AG08396 (cell line): ENCODE measurements at regions not wholly inside any gene's neighbourhood (a gene's known extent, or its start where the extent isn't known, plus 50 kb on each side); places are given as distances from the start of the nearest gene placed in this dataset.

Experiments
- DNase-seq: peaks from one replicate; pipeline ENCODE4 v3.0.0; 2012; ENCODE audit warnings: low spot score, mixed read lengths

DNA sequence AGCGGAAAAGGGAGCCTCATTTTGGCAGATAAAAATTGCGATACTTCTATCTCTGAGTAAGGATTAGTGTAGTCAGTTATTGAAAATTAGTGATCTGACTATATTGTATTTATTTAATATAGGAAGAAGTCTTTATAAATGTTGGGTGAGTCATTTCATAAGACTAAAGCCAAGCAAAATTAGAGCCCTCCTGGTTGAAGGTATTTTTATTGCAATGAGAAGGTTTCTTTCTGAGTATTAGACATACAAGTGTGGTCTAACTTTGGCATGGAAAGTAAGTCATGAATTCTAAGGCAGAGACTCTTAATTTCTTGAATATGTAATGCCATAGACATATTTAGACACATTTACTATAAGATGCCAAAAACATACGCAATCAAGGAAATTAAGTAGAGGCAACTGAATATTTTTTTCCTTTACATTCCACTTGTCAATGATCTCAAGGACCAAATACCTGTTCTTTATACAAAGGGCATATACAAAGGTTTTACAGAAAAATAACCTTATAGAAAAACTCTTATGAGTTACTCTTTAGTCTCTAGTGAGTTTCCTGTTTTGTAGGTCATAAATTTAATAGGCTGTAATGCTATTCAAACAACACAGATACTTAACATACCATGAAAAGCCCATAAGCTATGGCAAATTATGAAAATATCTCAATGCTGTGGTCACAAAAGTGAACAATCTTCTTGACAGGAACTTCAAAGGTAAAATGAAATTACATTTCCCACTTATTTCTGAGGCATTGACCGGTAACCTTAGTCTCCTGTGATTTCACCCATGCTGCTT, 156.6 kb upstream of the BTG1 start:
- DNase-seq, result no peak

DNA sequence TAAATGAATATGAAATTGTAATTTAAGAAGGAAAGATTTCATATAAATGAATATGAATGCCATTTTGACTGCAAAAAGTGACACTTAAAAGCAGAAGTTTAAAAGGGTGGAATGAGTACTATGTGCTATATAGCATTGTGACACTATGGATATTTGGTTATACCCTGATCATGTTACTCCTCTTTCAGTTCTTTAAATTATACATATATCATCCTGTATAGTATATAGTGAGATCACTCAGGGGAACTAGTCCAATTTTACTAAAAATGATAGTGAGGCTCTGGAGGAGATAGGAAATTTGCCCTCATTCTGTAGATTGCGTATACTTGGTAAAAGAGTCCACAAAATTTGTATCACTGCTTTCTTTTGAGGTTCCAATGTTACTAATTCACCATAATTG, 155.7 kb upstream of the BTG1 start:
- DNase-seq, result no peak

DNA sequence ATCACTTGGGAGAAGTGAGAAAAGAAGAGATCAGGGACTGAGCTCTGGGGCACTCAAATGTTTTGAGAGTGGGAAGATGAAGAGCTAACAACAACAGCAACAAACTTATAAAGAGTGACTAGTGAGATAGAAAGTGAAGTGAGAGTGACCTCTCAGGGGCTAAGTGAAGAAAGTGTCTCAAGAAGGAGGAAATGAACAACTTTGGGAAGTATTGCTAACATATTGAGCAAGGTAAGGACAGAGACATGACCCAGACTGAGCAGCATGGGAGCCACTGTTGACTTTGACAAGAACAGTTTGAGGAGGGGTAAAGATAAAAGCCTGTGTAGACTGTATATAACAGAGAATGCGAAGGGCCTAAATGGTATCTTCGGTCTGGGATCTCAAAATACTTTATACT, 155.1 kb upstream of the BTG1 start:
- no peak for DNase-seq

DNA sequence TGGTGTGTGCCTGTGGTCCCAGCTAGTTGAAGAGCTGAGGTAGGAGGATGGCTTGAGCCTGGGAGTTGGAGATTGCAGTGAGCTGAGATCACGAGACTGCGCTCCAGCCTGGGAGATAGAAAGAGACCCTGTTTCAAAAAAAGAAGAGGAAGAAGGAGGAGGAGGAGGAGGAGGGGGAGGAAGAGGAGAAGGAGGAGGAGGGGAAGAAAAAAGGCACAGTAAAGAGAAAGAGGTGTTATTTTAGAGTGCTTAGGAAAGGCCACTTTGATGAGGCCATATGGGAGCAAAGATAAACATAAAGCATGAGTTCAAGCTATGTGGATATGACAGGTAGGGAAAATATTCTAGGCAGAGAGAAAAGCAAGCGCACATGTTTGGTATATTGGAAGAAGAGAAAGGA, 154.1 kb upstream of the BTG1 start:
- DNase-seq, result no peak

DNA sequence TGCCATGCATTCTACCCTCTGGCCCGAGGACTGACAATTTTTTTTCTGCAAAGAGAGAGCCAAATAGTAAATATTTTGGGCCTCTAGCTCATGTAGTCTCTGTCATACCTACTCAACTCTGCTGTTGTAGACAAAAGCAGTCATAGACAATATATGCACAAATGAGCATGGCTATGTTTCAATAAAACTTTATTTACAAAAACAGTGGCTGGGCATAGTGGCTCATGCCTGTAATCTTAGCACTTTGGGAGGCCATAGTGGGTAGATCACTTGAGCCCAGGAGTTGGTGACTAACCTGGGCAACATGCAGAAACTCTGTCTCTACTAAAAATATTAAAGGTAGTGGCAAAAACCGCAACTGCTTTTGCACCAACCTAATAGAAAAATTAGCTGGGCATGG, 153.7 kb upstream of the BTG1 start:
- DNase-seq, result no peak

DNA sequence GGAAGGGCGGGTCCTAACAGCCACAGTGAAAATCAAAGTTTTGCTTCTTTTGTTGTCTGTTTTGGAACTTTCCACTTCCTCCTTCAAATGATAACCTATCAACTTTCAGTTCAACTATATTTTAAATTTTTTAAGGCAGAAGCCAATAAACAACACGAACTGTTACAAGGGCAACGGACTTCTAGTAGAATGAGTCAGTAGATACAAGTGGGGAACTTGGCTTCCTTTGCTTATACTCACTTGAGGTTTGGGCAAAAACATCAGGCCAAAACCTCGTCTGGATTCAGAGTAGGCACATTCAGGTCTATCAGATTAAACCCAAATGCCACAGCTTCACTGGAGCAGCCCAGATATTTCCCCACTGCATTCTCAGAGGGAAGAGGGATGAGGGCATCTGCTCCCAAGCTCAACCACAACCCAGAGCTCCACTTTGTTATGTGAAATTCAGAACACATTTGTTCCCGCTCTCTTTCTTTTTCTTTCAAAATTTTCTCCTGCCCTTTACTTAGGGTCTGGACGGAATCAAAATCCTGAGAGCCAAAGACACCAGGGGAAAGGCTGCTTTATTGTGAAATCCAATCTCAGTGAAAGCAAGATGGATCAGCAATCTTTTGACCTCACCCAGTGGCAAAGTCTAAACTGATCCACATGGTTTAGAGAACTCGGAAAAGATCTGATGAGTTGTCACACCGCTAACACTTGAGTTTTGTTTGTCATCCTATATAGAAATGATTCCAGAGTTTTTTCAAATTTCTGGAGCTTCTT, 152.5 kb upstream of the BTG1 start:
- peak; percentile 71 for DNase-seq

DNA sequence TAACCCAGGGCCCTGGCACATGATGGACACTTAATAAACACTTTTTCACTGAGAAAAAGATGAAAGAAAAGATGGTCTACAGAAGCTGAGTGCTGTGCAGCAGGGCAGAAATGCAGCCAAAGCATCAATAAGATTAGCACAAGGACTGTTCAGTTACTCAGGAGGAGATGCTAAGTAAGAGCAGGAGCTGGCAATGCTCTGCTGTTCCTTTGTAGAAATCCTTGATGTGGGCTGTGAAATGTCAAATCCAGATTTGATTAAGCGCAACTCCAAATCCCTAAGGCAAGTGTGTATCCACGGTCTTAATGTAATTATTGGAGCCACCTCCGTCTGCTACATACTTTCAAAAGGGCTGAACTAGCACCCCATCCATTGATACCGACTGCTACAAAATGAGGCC, 151.8 kb upstream of the BTG1 start:
- no peak for DNase-seq

DNA sequence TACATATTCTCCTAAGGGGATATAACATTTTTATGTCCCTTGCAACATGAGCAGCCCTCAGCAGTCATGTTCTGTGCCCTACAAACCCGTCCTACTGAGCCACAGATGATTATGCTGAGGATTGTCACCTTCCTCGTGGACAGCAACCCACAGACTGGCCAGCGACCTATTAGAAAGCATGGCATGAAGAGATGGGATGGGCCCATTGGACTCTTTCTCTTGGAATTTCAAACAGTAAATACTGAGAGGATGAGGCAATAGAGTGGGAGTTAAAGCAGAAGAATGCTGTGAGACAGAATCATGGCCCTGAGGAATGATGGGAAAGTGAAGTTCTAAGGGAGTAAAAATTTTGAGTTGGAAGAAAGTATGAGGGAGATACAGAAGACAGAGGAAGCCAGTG, 149.9 kb upstream of the BTG1 start:
- peak; percentile 49 for DNase-seq

DNA sequence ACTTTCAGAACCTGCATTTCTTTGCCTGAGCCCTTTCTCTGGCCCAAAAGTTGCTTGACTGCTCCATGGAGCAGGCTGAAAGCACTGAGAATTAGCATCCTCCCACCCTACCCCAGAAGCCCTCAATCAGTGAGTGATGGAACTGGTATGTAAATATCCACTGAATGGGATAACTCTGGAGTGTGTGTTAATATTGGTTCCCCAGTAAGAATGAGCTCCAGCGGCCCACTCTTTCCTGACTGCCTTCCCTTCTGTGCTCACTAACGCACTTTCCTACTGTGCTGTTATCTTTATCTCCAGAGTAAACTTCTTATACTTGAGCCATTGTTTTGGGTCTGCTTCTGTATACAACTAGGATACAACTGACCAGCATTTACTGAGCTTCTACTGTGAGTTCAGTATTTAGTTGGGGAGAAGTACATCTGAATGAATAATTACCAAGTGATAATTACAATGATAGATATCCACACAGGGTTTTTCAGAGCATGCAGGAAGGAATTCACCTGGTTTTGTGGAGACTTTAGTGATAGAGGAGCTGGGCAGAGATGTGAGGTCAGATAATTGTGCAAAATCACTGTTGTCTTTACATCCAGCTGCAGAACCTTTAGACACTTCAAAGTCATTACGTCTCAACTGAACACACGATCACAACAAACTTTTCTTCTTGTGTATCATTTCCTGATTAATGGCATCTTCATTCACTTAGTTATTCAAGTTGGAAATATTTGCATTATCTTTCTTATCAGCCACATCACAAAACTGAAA, 149.2 kb upstream of the BTG1 start:
- peak; percentile 57 for DNase-seq

DNA sequence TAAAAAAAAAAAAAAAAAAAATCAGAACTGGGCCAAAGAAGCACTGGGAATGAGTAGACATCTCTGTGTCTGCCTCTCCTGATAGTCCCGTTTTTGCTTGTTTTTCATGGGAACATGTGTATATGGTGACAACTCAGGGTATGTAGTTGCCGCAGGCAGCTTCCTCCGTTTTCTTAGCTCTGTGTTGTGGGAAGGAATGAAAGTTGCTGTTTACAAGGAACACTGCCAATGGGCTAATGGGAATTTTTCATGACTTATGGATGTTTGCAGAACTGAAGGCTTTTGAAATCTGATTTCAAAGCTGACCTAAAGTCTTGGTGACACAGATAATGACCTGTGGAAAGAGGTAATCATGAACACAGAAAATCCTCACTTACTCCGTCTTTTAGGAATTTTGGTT, 146.4 kb upstream of the BTG1 start:
- DNase-seq, result no peak

DNA sequence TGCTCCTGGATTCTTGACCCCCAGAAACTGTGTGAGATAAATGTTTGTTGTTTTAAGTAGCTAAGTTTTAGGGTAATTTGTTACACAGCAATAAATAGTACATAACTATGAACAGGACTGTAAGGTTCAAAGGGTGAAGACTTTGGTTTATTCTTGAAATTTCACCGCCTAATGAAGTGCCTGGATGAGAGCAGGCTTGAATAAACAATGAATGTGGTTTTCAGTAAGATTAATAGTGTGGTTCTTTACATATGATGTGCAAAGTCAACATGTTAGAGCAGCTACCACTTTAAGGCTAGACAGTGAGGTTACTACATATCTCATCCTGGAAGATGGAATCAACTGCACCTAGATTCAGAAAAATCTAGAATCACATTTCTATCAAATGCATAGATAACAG, 145.2 kb upstream of the BTG1 start:
- DNase-seq, result no peak

DNA sequence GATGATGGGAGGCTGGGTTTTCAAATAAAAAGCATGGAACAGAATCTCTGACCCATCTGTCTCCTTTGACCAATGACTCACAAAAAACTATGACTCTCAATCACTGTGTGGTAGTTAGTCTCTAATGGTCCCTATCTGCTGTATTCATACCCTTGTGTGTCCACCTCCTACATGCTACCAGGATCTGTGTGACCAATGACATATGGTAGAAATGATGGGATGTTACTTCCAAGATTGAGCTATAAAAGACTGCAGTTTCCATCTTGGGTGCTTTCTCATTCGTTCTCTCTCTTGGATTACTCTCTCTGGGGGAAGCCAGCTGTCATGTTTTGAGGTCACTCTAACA, 144.7 kb upstream of the BTG1 start:
- peak; percentile 24 for DNase-seq

DNA sequence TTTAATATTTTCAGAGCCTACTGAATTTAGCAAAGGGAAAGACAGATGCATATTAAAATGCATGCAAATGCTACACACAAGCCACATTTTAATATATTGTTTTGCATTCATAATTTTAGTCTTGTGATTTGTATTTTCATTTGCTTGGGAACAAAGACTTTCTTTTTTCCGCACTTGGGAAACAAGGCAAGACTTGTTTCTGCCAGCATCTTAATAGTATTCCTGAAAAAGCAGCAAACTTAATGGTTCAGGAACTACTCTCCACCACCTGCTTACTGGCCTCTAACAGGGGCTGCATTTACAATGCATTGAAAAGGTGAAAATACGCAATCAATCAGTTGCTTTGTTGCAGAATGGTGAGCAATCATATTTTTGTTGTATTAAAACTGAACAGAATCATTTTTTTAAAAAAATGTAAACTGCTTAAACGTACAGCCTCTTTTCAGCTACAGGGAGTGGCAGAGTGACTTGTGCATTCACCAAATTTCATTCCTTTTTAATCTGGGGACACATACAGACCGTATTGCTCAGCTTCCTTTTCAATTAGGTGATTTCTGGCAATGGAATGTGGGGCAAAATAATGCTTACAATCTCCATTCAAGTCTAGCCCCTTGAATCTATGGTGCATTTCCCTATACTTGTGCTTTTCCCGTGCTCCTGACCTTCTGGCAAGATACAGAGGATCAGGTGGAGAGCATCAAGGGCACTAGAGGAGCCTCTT, 144.1 kb upstream of the BTG1 start:
- peak; percentile 37 for DNase-seq

DNA sequence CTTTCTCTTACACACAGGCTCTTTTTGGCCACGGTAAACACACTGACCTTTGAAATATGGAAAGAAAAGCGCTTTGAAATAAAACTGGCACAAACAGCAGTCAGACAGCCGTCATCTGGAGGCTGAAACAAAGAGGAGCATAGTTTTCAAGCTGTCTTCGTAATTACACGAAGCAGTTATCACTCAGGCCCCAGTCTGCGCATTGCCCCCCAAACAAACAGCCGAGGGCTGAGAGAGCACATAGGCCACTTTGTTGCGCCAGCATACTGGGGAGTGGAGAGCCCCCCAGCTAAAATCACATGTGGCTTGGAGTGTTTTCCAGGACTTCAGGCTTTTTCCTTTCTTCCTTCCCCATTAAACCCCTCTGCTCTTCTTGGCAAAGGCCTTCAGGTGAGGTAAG, 142.9 kb upstream of the BTG1 start:
- no peak for DNase-seq

DNA sequence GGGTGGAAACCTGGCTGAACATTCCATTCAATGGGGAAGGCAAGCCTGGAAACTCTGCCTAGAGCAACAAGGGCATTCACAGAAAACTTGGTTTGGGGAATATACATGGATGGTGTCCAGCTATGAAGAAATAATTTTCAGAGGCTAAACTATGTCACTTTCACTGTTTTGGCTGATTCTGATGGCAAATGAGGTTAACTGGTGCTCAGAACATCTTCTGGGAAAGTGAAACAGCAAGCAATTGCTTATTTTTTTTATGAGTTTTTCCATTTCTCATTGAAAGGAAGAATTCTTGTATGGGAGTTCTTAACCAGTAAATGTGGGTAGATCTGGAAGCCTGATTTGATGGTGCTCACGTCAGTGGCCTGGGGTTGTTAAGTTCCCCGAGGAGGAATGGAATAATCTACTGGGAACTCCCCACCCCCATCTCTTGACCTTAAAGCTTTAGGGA, 132.8 kb upstream of the BTG1 start:
- DNase-seq, result no peak

DNA sequence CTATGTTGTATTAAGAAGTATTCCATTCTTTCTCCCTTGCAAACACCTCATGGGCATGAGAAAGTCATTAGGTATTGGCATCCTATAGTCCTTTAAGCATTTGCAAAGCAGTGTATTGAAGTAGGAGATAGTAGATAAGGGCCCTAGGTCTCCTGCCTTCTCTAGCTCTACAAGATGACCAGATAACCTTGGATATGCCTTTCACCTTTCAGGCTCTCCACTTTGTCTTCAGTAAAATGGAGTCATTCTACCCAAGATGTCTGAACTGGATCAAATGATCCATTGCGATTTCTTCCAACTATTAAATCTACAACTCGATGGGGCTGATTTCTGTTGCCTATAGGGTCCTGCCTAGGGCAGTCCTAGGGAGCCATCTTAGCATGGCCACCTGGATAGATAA, 132.1 kb upstream of the BTG1 start:
- no peak for DNase-seq

DNA sequence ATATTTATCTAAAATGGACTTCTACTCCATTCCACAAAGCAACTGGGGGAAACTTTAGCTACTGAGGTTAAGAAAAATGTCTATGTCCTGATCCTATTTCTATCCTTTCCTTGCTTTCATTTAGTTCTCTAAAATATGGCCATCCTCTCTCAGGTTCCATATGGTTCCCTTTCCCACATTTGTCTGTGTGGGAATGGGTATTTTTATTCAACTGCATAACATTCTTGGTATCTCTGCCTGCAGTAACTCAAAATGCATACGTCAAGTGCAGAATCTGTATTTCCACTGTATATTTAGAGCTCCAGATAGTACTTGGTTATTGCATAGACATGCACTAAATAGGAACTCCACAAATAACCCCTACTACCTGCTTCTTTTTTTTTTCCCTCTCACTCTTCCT, 130.6 kb upstream of the BTG1 start:
- DNase-seq, result no peak

DNA sequence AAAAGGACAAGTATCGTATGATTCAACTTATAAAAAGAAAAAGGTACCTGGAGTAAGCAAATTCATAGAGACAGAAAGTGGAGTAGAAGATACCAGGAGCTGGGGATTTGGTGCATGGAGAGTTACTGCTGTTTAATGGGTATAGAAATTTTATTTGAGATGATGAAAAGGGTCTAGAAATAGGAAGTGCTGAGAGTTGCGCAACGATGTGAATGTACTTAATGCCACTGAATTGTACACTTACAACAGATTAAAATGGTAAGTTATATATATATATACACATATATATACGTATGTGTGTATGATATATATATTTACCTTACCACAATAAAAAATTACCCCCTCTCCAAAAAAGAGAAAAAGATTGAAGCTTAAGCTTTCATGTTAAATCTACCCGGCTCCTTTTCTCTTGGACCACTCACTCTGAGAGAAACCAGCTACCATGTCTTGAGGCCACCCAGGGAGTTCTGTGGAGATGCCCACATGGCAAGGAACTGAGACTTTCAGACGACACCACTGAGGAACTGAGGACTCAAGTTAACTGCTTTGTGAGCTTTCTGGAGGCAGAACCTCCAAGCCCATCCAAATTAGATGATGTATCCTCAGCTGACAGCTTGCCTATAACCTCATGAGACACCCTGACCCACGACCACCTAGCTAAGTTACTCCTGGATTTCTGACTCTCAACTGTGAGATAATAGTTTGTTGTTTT, 130.0 kb upstream of the BTG1 start:
- no peak for DNase-seq

DNA sequence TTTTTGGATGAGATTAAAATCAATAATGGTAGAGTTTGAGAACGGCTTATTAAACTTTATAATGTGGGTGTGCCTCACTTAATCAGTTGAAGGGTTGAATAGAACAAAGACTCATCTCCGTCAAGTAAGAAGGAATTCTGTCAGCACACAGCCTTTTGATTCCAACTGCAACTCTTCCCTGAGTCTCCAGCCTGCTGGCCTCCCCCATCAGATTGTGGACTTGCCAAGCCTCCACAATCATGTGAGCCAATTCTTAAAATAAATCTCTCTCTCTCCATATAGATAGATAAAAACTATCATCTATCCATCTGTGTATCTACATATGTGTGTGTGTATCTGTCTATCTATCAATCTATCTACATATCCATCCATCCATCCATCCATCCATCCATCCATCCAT, 127.4 kb upstream of the BTG1 start:
- no peak for DNase-seq

DNA sequence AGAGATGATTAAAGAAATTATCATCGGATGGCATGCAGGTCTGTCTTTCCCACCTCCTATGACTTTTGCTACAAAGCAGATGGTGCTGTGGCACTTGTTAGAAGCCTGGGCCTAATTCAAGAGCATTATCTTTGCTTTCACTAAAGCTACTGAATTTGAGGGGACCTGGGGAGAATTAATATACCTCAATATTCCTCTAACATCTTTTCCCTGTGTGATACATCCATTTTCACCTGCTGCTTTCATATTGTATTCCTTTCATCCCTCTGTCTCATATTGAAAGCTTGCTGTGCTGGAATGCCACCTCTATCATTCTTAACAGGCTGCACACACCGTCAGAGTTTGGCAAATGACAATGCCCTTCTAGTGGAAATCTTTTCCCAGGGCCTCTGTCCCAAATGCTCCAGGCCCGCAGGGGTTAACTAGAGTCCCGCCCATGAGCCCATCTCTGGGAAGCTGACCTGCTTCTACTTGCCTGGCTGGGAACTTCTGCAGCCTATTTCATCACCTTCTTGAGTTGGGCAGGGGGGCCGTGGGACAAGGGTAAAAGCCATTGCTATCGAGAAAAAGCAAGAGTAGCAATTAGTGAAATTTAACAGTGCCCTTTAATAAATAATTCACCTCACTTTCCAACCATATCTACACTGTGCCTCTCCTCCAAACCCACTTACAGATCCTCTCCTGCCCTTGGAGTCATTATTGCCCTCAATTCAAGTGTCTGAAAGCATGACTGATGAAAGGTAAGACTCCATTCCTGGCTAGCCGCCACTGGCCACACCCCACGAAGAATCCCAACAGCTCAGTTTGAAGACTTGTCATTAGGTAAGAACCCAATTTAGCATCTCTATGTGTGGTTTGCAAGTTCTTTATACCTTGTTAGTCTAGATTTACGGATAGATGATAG, 126.7 kb upstream of the BTG1 start:
- no peak for DNase-seq

DNA sequence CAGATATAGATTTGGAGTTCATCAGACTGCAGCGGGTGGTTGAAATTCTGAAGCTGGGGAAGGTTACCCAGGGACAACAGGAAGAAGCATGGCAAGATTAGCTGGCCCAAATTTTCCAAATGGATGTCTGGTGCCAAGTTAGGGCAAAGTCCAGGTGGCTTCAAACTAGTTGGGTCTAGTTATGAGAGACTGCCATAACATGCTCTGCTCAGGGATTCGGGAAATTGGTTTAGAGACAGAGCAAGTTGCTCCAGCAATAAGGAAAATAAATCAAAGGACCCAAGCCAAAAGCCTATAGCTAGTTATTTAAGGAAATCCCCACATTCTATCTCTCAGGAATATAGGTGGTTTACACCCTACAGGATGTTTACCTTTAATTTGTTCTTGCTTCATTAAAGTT, 125.7 kb upstream of the BTG1 start:
- no peak for DNase-seq
